Heart left ventricle (tissue), 16 donors: ENCODE measurements at regions not wholly inside any gene's neighbourhood (a gene's known extent, or its start where the extent isn't known, plus 50 kb on each side); places are given as distances from the start of the nearest gene placed in this dataset.

Experiments
- ATAC-seq, 4 donors: fragments of 200-7000 bp; cut with Tn5 transposase; one replicate each; pipeline ENCODE4 v1.9.1; 2020 to 2022; ENCODE audit warnings: moderate library complexity in 4 of 4, mild to moderate bottlenecking in 3 of 4, moderate number of reproducible peaks in 1 of 4
- DNase-seq, 5 donors: peaks; one replicate each; pipeline ENCODE4 v3.0.0-alpha.2; 2020
- H3K27ac ChIP-seq, 12 donors: fragments of 200-600 bp; sonication (generic) in 4 of 12; one replicate each; pipeline versions ENCODE4 v1.5.0 to v1.8.0; 2016 to 2022; ENCODE audit warnings: mild to moderate bottlenecking in 2 of 12
- H3K27me3 ChIP-seq, 9 donors: fragments of 200-600 bp; sonication (generic) in 2 of 9; one replicate each; pipeline versions ENCODE4 v1.5.1 to v1.8.0; 2016 to 2022; ENCODE audit warnings: mild to moderate bottlenecking in 3 of 9
- H3K36me3 ChIP-seq, 9 donors: fragments of 200-600 bp; sonication (generic) in 2 of 9; one replicate each; pipeline versions ENCODE4 v1.5.0 to v1.8.0; 2018 to 2022; ENCODE audit warnings: mild to moderate bottlenecking in 2 of 9
- H3K4me1 ChIP-seq, 12 donors: fragments of 200-600 bp; sonication (generic) in 4 of 12; one replicate each; pipeline versions ENCODE4 v1.5.0 to v1.8.0; 2016 to 2022; ENCODE audit warnings: mild to moderate bottlenecking in 3 of 12
- H3K4me3 ChIP-seq, 12 donors: fragments of 200-600 bp; sonication (generic) in 4 of 12; one replicate each; pipeline versions ENCODE4 v1.5.0 to v1.8.0; 2017 to 2022; ENCODE audit warnings: mild to moderate bottlenecking in 9 of 12, moderate library complexity in 4 of 12
- H3K9me3 ChIP-seq, 12 donors: fragments of 200-600 bp; sonication (generic) in 4 of 12; one replicate each; pipeline versions ENCODE4 v1.5.0 to v1.8.0; 2016 to 2022; ENCODE audit warnings: mild to moderate bottlenecking in 1 of 12
- CTCF ChIP-seq, 12 donors: fragments of 200-600 bp; sonication (generic) in 4 of 12; IDR thresholded peaks; one replicate each; pipeline versions ENCODE4 v1.5.0 to v1.8.0; 2018 to 2022; ENCODE audit warnings: antibody characterized with exemption in 12 of 12, mild to moderate bottlenecking in 5 of 12
- POLR2A ChIP-seq, 2 donors: fragments of 450-650 bp; IDR thresholded peaks; one replicate each; pipeline ENCODE4 v1.6.1; 2017; ENCODE audit warnings: antibody characterized with exemption in 2 of 2, mild to moderate bottlenecking in 2 of 2, moderate library complexity in 2 of 2
- WGBS, 4 donors: extraction: QIAGEN DNeasy Blood & Tissue Kit in 2 of 4; methylation state at CpG; one replicate each; pipeline versions ENCODE4 v1.1.5 to v1.1.7; 2013 to 2018; 5-methylcytosine and 5-hydroxymethylcytosine counted together
- intact Hi-C, 10 donors: fragments of 100-400 bp; cut with DNase I; formaldehyde crosslinking; loops; one replicate each; pipeline versions ENCODE4 v1.11.1 to v1.14.2; 2022
- donor health status: ischemic (EF 13 %, LVEDD 7.1; RV severe dilation, severe dysfunction).
- donor health status: healthy with polysubstance abuse.
- donor health status: DM: no; HTN: yes; CAD: no.
- donor health status: DM: no; HTN: no; CAD: no.
- donor health status: ischemic (EF 25% LVEDD 6.9; RV normal size, moderate dysfunction).
- donor health status: ischemic (EF 25% LVEDD 5.7; RV mildly dilated, moderate dysfunction).
- donor health status: healthy.
- donor health status: DM: yes; HTN: yes; CAD: no.
- donor health status: ischemic (EF 35%, LVEDD 5.7; RV mildly dilated, moderate dysfunction).
- donor health status: nonischemic (EF 11% LVEDD 7.7; RV severe dilation, severe dysfunction).
- donor health status: DM: yes; HTN: yes; CAD: no.
- donor health status: PGD.
- donor health status: ischemic (EF 29% LVEDD 5.4; RV normal size, mild dysfunction).
- donor health status: nonischemic (EF 23%, LVEDD 6.1; RV moderate dilation, normal function).

- intact Hi-C loops, result loop anchor here (5.0 to 10.0 kb wide), 10 partner anchors 192 to 767 kb away; no protein-coding TSS in a partner anchor
- TF ChIP-seq POLR2A (IDR thresholded peaks at IDR 0.05), result no peak
- WGBS, 4 donors, result 67 to 79% (median 70%) methylated on average over 3 of the region's 3 CpGs
- no peak overlapping the region for H3K27ac ChIP-seq
- no peak overlapping the region for H3K4me3 ChIP-seq
- H3K9me3 ChIP-seq, result no peaks in the 10 kb centered on the region
- DNase-seq, result no peak
- no peak for ATAC-seq
- no peaks in the 10 kb centered on the region for H3K36me3 ChIP-seq
- H3K27me3 ChIP-seq, result peaks cover 0 to 36% (median 3%) of the 10 kb centered on the region in 9 donors
- no peaks in the 10 kb centered on the region for H3K4me1 ChIP-seq
Observed at GRCh38 chr7:31440511-31440910, 73.4 kb upstream of the ITPRID1 start.

- no peak for DNase-seq
- peaks cover 0 to 5% (median 0%) of the 10 kb centered on the region in 12 donors for H3K9me3 ChIP-seq
- H3K27ac ChIP-seq, result no peak overlapping the region
- no peaks in the 10 kb centered on the region for H3K4me1 ChIP-seq
- no peak for ATAC-seq
- intact Hi-C loops, result loop anchor here (1.0 to 10.0 kb wide), 13 partner anchors 190 to 765 kb away; no protein-coding TSS in a partner anchor
- TF ChIP-seq CTCF (IDR thresholded peaks at IDR 0.05) (no peak), POLR2A (IDR thresholded peaks at IDR 0.05) (no peak)
- H3K36me3 ChIP-seq, result no peaks in the 10 kb centered on the region
- H3K4me3 ChIP-seq, result no peak overlapping the region
- peaks cover 0 to 30% (median 3%) of the 10 kb centered on the region in 9 donors for H3K27me3 ChIP-seq
- 67 to 69% (median 69%) methylated on average over 4 of the region's 4 CpGs for WGBS, 4 donors
Observed at GRCh38 chr7:31442626-31443025, 71.3 kb upstream of the ITPRID1 start.

GRCh38 chr7:31443457-31443856 lies 70.4 kb upstream of the ITPRID1 start:
- WGBS, 4 donors, result 0 to 3% (median 0%) methylated on average over 1 of the region's 1 CpG

GRCh38 chr7:31444196-31444595 lies 69.7 kb upstream of the ITPRID1 start:
- Histone ChIP-seq H3K27ac (no peak overlapping the region), H3K27me3 (peaks cover 0 to 30% (median 3%) of the 10 kb centered on the region in 9 donors), H3K9me3 (peaks cover 0 to 7% (median 0%) of the 10 kb centered on the region in 12 donors), H3K4me1 (no peaks in the 10 kb centered on the region), H3K36me3 (no peaks in the 10 kb centered on the region), H3K4me3 (no peak overlapping the region)
- intact Hi-C loops, result loop anchor here (5.0 to 10.0 kb wide), 10 partner anchors 188 to 763 kb away; no protein-coding TSS in a partner anchor
- TF ChIP-seq POLR2A (IDR thresholded peaks at IDR 0.05), result no peak
- no peak for TF ChIP-seq CTCF (IDR thresholded peaks at IDR 0.05)
- WGBS, 4 donors, result 39 to 62% (median 51%) methylated on average over 2 of the region's 2 CpGs
- ATAC-seq (no peak), DNase-seq (no peak)

More at GRCh38 chr7:31443457-31443856, 70.4 kb upstream of the ITPRID1 start:
- peaks cover 0 to 7% (median 0%) of the 10 kb centered on the region in 12 donors for H3K9me3 ChIP-seq
- intact Hi-C loops, result loop anchor here (1.0 to 10.0 kb wide), 13 partner anchors 189 to 764 kb away; no protein-coding TSS in a partner anchor
- no peak overlapping the region for H3K27ac ChIP-seq
- TF ChIP-seq CTCF (IDR thresholded peaks at IDR 0.05), result peak; percentile 62 to 86 (median 76)
- no peak for TF ChIP-seq POLR2A (IDR thresholded peaks at IDR 0.05)
- ATAC-seq (peak in 2 of 4 donors; percentile 55 to 62), DNase-seq (no peak)
- no peaks in the 10 kb centered on the region for H3K36me3 ChIP-seq
- H3K4me1 ChIP-seq, result no peaks in the 10 kb centered on the region
- peaks cover 0 to 30% (median 3%) of the 10 kb centered on the region in 9 donors for H3K27me3 ChIP-seq
- no peak overlapping the region for H3K4me3 ChIP-seq
